ENCODE measurements at regions not wholly inside any gene's neighbourhood (a gene's known extent, or its start where the extent isn't known, plus 50 kb on each side); places are given as distances from the start of the nearest gene placed in this dataset.
A peak's percentile ranks its signal among the peaks of the same experiment; 100 is the strongest.

DNA sequence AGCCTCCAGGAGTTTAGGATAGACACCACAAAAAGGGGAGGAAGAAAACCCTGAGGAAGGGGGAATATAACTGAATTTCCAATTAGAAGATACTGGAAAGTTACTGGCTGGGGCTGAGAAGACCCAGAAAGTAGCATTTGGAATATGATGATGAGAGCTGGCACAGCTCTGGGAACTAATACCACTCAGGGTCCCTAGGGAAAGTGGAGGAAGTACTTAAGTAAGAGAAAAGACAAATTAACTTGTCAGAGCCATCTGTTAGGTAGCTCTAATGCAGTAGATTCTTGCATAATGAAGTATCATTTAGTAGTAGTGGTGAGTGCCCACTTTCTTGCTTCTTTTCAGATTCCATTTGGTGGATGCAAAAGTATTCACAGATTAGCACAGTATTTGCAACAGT is 90.8 kb upstream of the TSPAN5 start:
- Histone ChIP-seq H3K27ac (no peak overlapping the region), H3K9me3 (no peaks in the 10 kb centered on the region), H3K36me3 (no peaks in the 10 kb centered on the region), H3K27me3 (replicated peaks; ENCODE audit: insufficient read depth) (no peaks in the 10 kb centered on the region), H3K4me3 (no peak overlapping the region), H3K4me1 (replicated peaks) (no peaks in the 10 kb centered on the region)
- TF ChIP-seq POLR2A (IDR thresholded peaks at IDR 0.05), result no peak
- no peak for TF ChIP-seq POLR2AphosphoS5 (IDR thresholded peaks at IDR 0.05)
- TF ChIP-seq, protein P1, sequence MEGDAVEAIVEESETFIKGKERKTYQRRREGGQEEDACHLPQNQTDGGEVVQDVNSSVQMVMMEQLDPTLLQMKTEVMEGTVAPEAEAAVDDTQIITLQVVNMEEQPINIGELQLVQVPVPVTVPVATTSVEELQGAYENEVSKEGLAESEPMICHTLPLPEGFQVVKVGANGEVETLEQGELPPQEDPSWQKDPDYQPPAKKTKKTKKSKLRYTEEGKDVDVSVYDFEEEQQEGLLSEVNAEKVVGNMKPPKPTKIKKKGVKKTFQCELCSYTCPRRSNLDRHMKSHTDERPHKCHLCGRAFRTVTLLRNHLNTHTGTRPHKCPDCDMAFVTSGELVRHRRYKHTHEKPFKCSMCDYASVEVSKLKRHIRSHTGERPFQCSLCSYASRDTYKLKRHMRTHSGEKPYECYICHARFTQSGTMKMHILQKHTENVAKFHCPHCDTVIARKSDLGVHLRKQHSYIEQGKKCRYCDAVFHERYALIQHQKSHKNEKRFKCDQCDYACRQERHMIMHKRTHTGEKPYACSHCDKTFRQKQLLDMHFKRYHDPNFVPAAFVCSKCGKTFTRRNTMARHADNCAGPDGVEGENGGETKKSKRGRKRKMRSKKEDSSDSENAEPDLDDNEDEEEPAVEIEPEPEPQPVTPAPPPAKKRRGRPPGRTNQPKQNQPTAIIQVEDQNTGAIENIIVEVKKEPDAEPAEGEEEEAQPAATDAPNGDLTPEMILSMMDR (IDR thresholded peaks at IDR 0.05), result no peak
- intact Hi-C loops (cut with DNase I), result no loop called here
- DNase-seq (ENCODE audit: low spot score), result no peak

DNA sequence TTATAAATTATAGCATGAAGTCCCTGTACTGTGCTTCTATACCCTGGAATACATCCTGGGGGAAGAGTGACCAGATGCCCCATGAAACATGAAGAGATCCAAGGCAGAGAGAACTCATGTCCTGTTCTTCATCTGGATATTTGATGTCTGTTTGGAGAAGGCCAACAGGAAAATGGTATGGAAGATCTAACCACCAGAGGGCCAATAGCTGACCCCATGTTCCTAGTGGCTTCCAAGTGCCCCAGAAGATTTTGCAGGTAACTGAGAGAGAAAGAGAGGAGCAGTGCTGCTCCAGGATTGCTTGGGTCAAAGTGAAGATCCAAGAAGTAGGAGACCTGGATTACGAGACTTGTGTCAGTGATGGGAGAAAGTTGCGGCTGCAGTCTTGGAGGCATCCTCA is 90.2 kb upstream of the TSPAN5 start:
- Histone ChIP-seq H3K4me1 (replicated peaks) (no peaks in the 10 kb centered on the region), H3K36me3 (no peaks in the 10 kb centered on the region), H3K9me3 (no peaks in the 10 kb centered on the region), H3K27ac (no peak overlapping the region), H3K4me3 (no peak overlapping the region), H3K27me3 (replicated peaks; ENCODE audit: insufficient read depth) (no peaks in the 10 kb centered on the region)
- DNase-seq (ENCODE audit: low spot score), result no peak
- TF ChIP-seq, protein P1 (IDR thresholded peaks at IDR 0.05), result no peak
- TF ChIP-seq POLR2A (IDR thresholded peaks at IDR 0.05) (no peak), POLR2AphosphoS5 (IDR thresholded peaks at IDR 0.05) (no peak)
- 100% methylated on average over 2 of the region's 2 CpGs for WGBS
- intact Hi-C loops (cut with DNase I), result no loop called here

DNA sequence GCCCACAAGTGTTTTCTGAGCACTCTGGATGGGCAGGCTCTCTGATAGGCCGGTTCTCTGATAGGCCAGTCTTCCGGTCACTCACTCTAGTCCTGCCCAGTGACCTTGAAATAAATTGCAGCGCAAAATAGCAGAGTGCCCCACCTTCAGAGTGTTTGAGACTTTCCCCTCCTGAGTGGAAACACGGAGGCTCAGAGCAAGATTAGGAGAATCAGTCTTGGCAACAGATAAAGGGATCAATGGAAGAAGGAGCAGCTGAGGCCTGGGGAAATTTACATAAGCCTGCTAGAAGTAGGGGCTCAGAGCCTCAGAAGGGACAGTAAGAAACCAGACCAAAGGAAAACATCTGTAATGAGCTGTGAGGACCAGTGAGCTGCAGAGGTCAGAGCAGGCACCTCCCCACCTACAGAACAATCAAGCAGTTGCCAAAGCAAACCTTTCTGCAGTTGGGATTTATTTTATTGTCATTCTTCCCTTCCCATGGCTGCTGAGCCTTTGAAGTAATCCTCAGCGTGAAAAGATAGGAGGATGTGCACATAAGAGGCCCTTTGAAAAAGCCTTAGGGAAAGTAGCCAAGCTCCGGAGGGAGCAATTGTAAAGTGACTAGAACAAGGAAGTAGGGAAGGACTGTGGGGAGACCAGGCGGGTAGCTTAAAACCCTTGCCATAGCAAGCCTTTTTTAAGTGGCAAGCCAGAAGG is 89.1 kb upstream of the TSPAN5 start:
- TF ChIP-seq POLR2A (IDR thresholded peaks at IDR 0.05) (no peak), POLR2AphosphoS5 (IDR thresholded peaks at IDR 0.05) (peak; percentile 45)
- TF ChIP-seq, protein P1 (IDR thresholded peaks at IDR 0.05), result no peak
- peak; percentile 34 for DNase-seq (ENCODE audit: low spot score)
- 49% methylated on average over 7 of the region's 7 CpGs for WGBS

DNA sequence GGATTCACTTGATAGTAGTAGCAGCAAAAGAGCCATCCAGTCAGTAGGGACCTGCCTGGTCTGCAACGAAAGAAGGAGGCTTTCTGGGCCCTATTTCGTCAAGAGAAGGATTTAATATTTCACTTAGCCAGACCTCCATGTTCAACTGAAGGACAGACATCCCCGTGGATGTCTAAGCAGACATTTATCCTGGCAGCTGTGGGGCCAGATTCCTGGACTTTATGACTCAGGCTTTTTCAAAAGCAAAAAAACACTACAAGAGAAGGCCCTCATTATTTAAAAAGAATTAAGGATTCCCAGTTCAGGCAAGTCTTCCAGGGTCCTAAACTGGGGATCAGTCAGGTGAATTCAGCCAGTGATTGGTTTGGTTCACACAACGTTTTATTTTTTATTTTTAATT is 88.5 kb upstream of the TSPAN5 start:
- 69% methylated on average over 4 of the region's 4 CpGs for WGBS

More for the DNA sequence above, 89.1 kb upstream of the TSPAN5 start:
- no peaks in the 10 kb centered on the region for H3K9me3 ChIP-seq
- no peaks in the 10 kb centered on the region for H3K4me1 ChIP-seq (replicated peaks)
- no peaks in the 10 kb centered on the region for H3K27me3 ChIP-seq (replicated peaks; ENCODE audit: insufficient read depth)
- no peak overlapping the region for H3K4me3 ChIP-seq
- intact Hi-C loops (cut with DNase I), result no loop called here
- no peak overlapping the region for H3K27ac ChIP-seq
- no peaks in the 10 kb centered on the region for H3K36me3 ChIP-seq

More for the DNA sequence above, 88.5 kb upstream of the TSPAN5 start:
- intact Hi-C loops (cut with DNase I), result no loop called here
- no peak overlapping the region for H3K4me3 ChIP-seq
- no peak for DNase-seq (ENCODE audit: low spot score)
- no peaks in the 10 kb centered on the region for H3K4me1 ChIP-seq (replicated peaks)
- H3K36me3 ChIP-seq, result no peaks in the 10 kb centered on the region
- H3K27ac ChIP-seq, result no peak overlapping the region
- no peaks in the 10 kb centered on the region for H3K9me3 ChIP-seq
- no peaks in the 10 kb centered on the region for H3K27me3 ChIP-seq (replicated peaks; ENCODE audit: insufficient read depth)
- no peak for TF ChIP-seq POLR2AphosphoS5 (IDR thresholded peaks at IDR 0.05)
- no peak for TF ChIP-seq POLR2A (IDR thresholded peaks at IDR 0.05)
- TF ChIP-seq, protein P1 (IDR thresholded peaks at IDR 0.05), result no peak

Data from prostate gland (tissue), 2 donors.